GM12878 (cell line): ENCODE measurements at regions not wholly inside any gene's neighbourhood (a gene's known extent, or its start where the extent isn't known, plus 50 kb on each side); places are given as distances from the start of the nearest gene placed in this dataset.

Experiments
- ATAC-seq: fragments of 200-7000 bp; cut with Tn5 transposase; 3 replicates; pipeline ENCODE4 v1.9.1; 2020; ENCODE audit warnings: mild to moderate bottlenecking, moderate library complexity
- BruUV-seq: library from RNA; stranded (reverse); fragments of 400-500 nt; replicated peaks from 2 replicates; lab custom pipeline; 2021; lab: Mats Ljungman, UMichigan
- CTCF ChIA-PET: fragments of 300-600 bp; sonication (Branson Sonifier 250); formaldehyde crosslinking; extraction: SDS; loops from one replicate; lab custom pipeline; 2021; ENCODE audit warnings: inconsistent platforms; lab: Yijun Ruan, JAX
- POLR2A ChIA-PET: fragments of 350-600 bp; formaldehyde crosslinking; extraction: SDS; loops from one replicate; lab custom pipeline; 2021; ENCODE audit warnings: inconsistent platforms; lab: Charles Lee
- RAD21 ChIA-PET: fragments of 300-600 bp; sonication (Branson Sonifier 250); formaldehyde crosslinking; loops from one replicate; lab custom pipeline; 2023; ENCODE audit warnings: antibody characterized with exemption; ENCODE audit not compliant: unreplicated experiment; lab: Charles Lee
- SMC1A ChIA-PET: fragments of 300-600 bp; sonication (Branson Sonifier 250); formaldehyde crosslinking; loops from one replicate; lab custom pipeline; 2023; ENCODE audit not compliant: unreplicated experiment, uncharacterized antibody; lab: Charles Lee
- DNase-seq: peaks from one replicate; pipeline ENCODE4 v3.0.0-alpha.2; 2011; ENCODE audit warnings: low read depth, low spot score
- FAIRE-seq: peaks from 3 replicates; lab custom pipeline; 2011; peaks lifted over from hg19 to GRCh38; lab: Jason Lieb, UNC
- H2AFZ ChIP-seq: 2 replicates; pipeline ENCODE4 v1.6.0; 2011; ENCODE audit warnings: low read depth, low read length, control low read depth; ENCODE audit not compliant: control insufficient read depth
- H3K27ac ChIP-seq: 2 replicates; pipeline ENCODE4 v1.5.1; 2011; ENCODE audit warnings: control low read depth; ENCODE audit not compliant: control insufficient read depth, insufficient read depth
- H3K27me3 ChIP-seq, 2 experiments: replicated peaks in 1 of 2; 2 replicates each; pipeline versions ENCODE4 v1.6.0 to v1.6.1; 2011; ENCODE audit warnings: low read length in 1 of 2; ENCODE audit not compliant: control insufficient read depth in 2 of 2, insufficient read depth in 2 of 2
- H3K36me3 ChIP-seq, 2 experiments: 2 replicates each; pipeline ENCODE4 v1.5.1; 2011; ENCODE audit warnings: low read length in 1 of 2; ENCODE audit not compliant: control insufficient read depth in 2 of 2, insufficient read depth in 2 of 2
- H3K4me1 ChIP-seq: 2 replicates; pipeline ENCODE4 v1.6.1; 2011; ENCODE audit warnings: mild to moderate bottlenecking, low read length, moderate library complexity, mixed read lengths; ENCODE audit not compliant: control insufficient read depth, insufficient read depth
- H3K4me2 ChIP-seq: 2 replicates; pipeline ENCODE4 v1.6.0; 2011; ENCODE audit warnings: control low read depth; ENCODE audit not compliant: control insufficient read depth, insufficient read depth
- H3K4me3 ChIP-seq: fragments of 200-600 bp; sonication (generic); 2 replicates; pipeline ENCODE4 v1.5.1; 2016
- H3K79me2 ChIP-seq: 2 replicates; pipeline ENCODE4 v1.6.0; 2011; ENCODE audit warnings: low read length; ENCODE audit not compliant: control insufficient read depth, insufficient read depth
- H3K9ac ChIP-seq: 2 replicates; pipeline ENCODE4 v1.8.0; 2011; ENCODE audit warnings: low read length, control low read depth, mixed read lengths; ENCODE audit not compliant: control insufficient read depth, insufficient read depth
- H3K9me3 ChIP-seq: replicated peaks from 3 replicates; pipeline ENCODE4 v1.5.1; 2011; ENCODE audit warnings: mild to moderate bottlenecking, low read length; ENCODE audit not compliant: control insufficient read depth, insufficient read depth
- H4K20me1 ChIP-seq: 2 replicates; pipeline ENCODE4 v1.6.0; 2011; ENCODE audit not compliant: control insufficient read depth, insufficient read depth
- BHLHE40 ChIP-seq, 2 experiments: fragments of 450-650 bp in 1 of 2; IDR thresholded peaks; 2 replicates each; pipeline ENCODE4 v1.6.1; 2011 to 2017; ENCODE audit warnings: low read depth in 2 of 2, borderline replicate concordance in 1 of 2, improper control_type of control experiment in 1 of 2, low read length in 1 of 2, mild to moderate bottlenecking in 1 of 2
- CTCF ChIP-seq, 3 experiments: IDR thresholded peaks in 2 of 3; conservative IDR thresholded peaks in 1 of 3; 2 replicates each; pipeline ENCODE4 v1.5.1; 2011; ENCODE audit warnings: low read depth in 3 of 3, low read length in 3 of 3, mild to moderate bottlenecking in 3 of 3, control low read depth in 2 of 3, moderate library complexity in 2 of 3, inconsistent platforms in 1 of 3, mixed read lengths in 1 of 3; ENCODE audit not compliant: control insufficient read depth in 2 of 3, insufficient read depth in 1 of 3; ENCODE audit errors: extremely low read depth in 1 of 3
- ESRRA ChIP-seq: IDR thresholded peaks from 2 replicates; pipeline ENCODE4 v1.6.1; 2012; ENCODE audit warnings: mild to moderate bottlenecking, low read length, improper control_type of control experiment
- GATAD2B ChIP-seq: fragments of 450-650 bp; conservative IDR thresholded peaks from 2 replicates; pipeline ENCODE4 v1.6.1; 2017; ENCODE audit warnings: low read depth, mild to moderate bottlenecking, moderate library complexity
- MEF2B ChIP-seq: fragments of 450-650 bp; IDR thresholded peaks from 2 replicates; pipeline ENCODE4 v1.6.1; 2018; ENCODE audit warnings: mild to moderate bottlenecking, moderate library complexity; ENCODE audit not compliant: partially characterized antibody, poor library complexity, severe bottlenecking
- NR2F1 ChIP-seq: fragments of 450-650 bp; conservative IDR thresholded peaks from 2 replicates; pipeline ENCODE4 v1.6.1; 2017; ENCODE audit warnings: mild to moderate bottlenecking
- SIX5 ChIP-seq: IDR thresholded peaks from 2 replicates; pipeline ENCODE4 v1.6.1; 2011; ENCODE audit warnings: mild to moderate bottlenecking, low read depth, low read length, moderate library complexity; ENCODE audit not compliant: severe bottlenecking
- SMC3 ChIP-seq: IDR thresholded peaks from 2 replicates; pipeline ENCODE4 v1.6.1; 2011; ENCODE audit warnings: low read length, improper control_type of control experiment, borderline replicate concordance
- WGBS: methylation state at CpG from one replicate; pipeline ENCODE4 v1.1.6; 2016; ENCODE audit warnings: low lambda C conversion rate; ENCODE audit not compliant: insufficient replicate concordance, insufficient coverage; ENCODE audit errors: missing lambda C conversion rate; 5-methylcytosine and 5-hydroxymethylcytosine counted together
- in situ Hi-C: fragments of 300-500 bp; cut with MboI; formaldehyde crosslinking; loops from 9 replicates; pipeline ENCODE4 v1.14.3; 2018; ENCODE audit warnings: mixed read lengths
- intact Hi-C: fragments of 100-400 bp; cut with micrococcal nuclease; formaldehyde crosslinking; loops from one replicate; pipeline ENCODE4 v1.14.2; 2022; ENCODE audit not compliant: unreplicated experiment

DNA sequence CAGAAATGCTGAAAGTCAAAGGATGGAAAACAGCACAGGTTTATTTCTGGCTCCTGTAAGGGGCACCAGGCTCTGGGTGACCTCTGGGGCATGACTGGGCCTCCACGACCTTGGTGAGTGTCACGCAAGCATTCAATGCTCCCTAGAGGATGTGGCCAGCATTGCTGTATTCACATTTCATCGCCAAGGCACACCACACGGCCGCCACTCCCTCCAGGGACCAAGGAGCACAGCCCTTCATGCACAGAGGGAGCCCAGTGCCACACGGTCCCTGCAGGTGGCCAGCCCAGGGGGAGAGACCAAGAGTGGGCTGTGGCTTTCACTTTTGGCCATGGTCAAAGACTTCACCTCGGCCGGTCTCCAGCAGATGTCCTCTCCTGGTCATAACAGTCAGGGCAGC, 137.4 kb upstream of the TNRC6C start:
- Histone ChIP-seq H3K9ac (no peak overlapping the region), H3K9me3 (no peaks in the 10 kb centered on the region), H3K4me1 (peaks cover 3% of the 10 kb centered on the region; the same call in 1 of the 2 replicates), H3K27me3 (no peaks in the 10 kb centered on the region), H2AFZ (no peak overlapping the region)
- WGBS: under 1% methylated on average over 8 of the region's 8 CpGs
- no peak for DNase-seq
- SMC1A ChIA-PET: no interaction called here
- in situ Hi-C loops: no loop called here
- TF ChIP-seq ESRRA (no peak), SMC3 (peak; percentile 17; the same call in 1 of the 2 replicates), SIX5 (no peak), MEF2B (peak; percentile 44), BHLHE40 (IDR thresholded peaks at IDR 0.05; ENCODE audit: borderline replicate concordance in 1 of 2, low read depth in 2 of 2, low read length in 1 of 2) (0 out of 4 replicates have a peak, but pooled peaks of 1 of the 2 experiments have one; percentile 42), GATAD2B (0 out of 2 replicates have a peak, but pooled peaks have one; percentile 47), CTCF (IDR thresholded peaks at IDR 0.05 in 2 of 3, conservative IDR thresholded peaks at IDR 0.05 in 1 of 3; ENCODE audit: control insufficient read depth in 2 of 3, extremely low read depth in 1 of 3, insufficient read depth in 1 of 3, low read depth in 3 of 3, low read length in 3 of 3) (peak in 1 of 3 experiments; percentile 7; a peak in 2 of 6 replicates), NR2F1 (peak; percentile 79)
- TF ChIP-seq, all 136 proteins: peak for 6
- ATAC-seq (peak; percentile 93), FAIRE-seq (no peak)
- BruUV-seq: no TSS peak
- CTCF ChIA-PET: interaction anchor here (1.6 kb wide), 1 partner anchor 198 kb away, joined by 4 read pairs; no protein-coding TSS in a partner anchor
- POLR2A ChIA-PET: no interaction called here
- Histone ChIP-seq H3K4me3 (no peak overlapping the region), H3K27ac (no peak overlapping the region), H3K79me2 (no peaks in the 10 kb centered on the region), H4K20me1 (no peaks in the 10 kb centered on the region), H3K4me2 (no peak overlapping the region), H3K36me3 (no peaks in the 10 kb centered on the region)
- RAD21 ChIA-PET: interaction anchor here (1.5 kb wide), 1 partner anchor 50 kb away, joined by 3 read pairs; no protein-coding TSS in a partner anchor
- intact Hi-C loops: no loop called here
